Endothelial cell of umbilical vein (primary cell): ENCODE measurements at regions not wholly inside any gene's neighbourhood (a gene's known extent, or its start where the extent isn't known, plus 50 kb on each side); places are given as distances from the start of the nearest gene placed in this dataset.

Source experiments
- BruUV-seq: library from RNA; stranded (reverse); fragments of 400-500 nt; replicated peaks from 2 replicates; lab custom pipeline; 2021; lab: Mats Ljungman, UMichigan
- CTCF ChIA-PET: fragments of 300-600, 350-600 bp; sonication (Branson Sonifier 250); formaldehyde crosslinking; loops from one replicate; lab custom pipeline; 2021; ENCODE audit warnings: antibody characterized with exemption, inconsistent platforms; lab: Charles Lee
- POLR2A ChIA-PET: fragments of 300-600, 350-600 bp; sonication (Branson Sonifier 250); formaldehyde crosslinking; loops from one replicate; lab custom pipeline; 2021; ENCODE audit warnings: antibody characterized with exemption, inconsistent platforms; lab: Charles Lee
- DNase-seq: peaks from one replicate; pipeline ENCODE4 v3.0.0-alpha.2; 2011; ENCODE audit warnings: low read depth, low spot score
- FAIRE-seq: peaks from 2 replicates; lab custom pipeline; 2011; peaks lifted over from hg19 to GRCh38; lab: Jason Lieb, UNC
- H2AFZ ChIP-seq: 2 replicates; pipeline ENCODE4 v1.6.0; 2012; ENCODE audit warnings: low read depth, low read length, control low read depth, inconsistent platforms
- H3K27ac ChIP-seq: 2 replicates; pipeline ENCODE4 v1.5.1; 2011; ENCODE audit warnings: low read depth, mild to moderate bottlenecking, control low read depth, low read length, moderate library complexity; ENCODE audit not compliant: insufficient read depth
- H3K27me3 ChIP-seq, 2 experiments: 2 replicates each; pipeline versions ENCODE4 v1.6.0 to v1.6.1; 2011; ENCODE audit warnings: low read length in 2 of 2, mixed read lengths in 1 of 2; ENCODE audit not compliant: control insufficient read depth in 2 of 2, insufficient read depth in 2 of 2
- H3K36me3 ChIP-seq, 2 experiments: 2 replicates in 1 of 2; 3 replicates in 1 of 2; pipeline ENCODE4 v1.5.1; 2011; ENCODE audit warnings: low read length in 2 of 2, mild to moderate bottlenecking in 1 of 2, moderate library complexity in 1 of 2; ENCODE audit not compliant: control insufficient read depth in 2 of 2, insufficient read depth in 2 of 2; ENCODE audit errors: extremely low read depth in 1 of 2
- H3K4me1 ChIP-seq: 3 replicates; pipeline ENCODE4 v1.5.1; 2011; ENCODE audit warnings: mild to moderate bottlenecking, low read length; ENCODE audit not compliant: control insufficient read depth, insufficient read depth; ENCODE audit errors: extremely low read depth
- H3K4me2 ChIP-seq: 2 replicates; pipeline ENCODE4 v1.6.1; 2011; ENCODE audit warnings: low read length, control low read depth, mixed read lengths; ENCODE audit not compliant: insufficient read depth
- H3K4me3 ChIP-seq, 3 experiments: fragments of 200-600 bp in 1 of 3; sonication (generic), shearing (Covaris generic) in 1 of 3; replicated peaks in 1 of 3; 2 replicates each; pipeline ENCODE4 v1.5.1; 2011 to 2016; ENCODE audit warnings: control low read depth in 3 of 3, low read length in 3 of 3, mild to moderate bottlenecking in 2 of 3, inconsistent platforms in 1 of 3, low read depth in 1 of 3, moderate library complexity in 1 of 3; ENCODE audit not compliant: insufficient read depth in 1 of 3
- H3K79me2 ChIP-seq: 2 replicates; pipeline ENCODE4 v1.6.0; 2012; ENCODE audit warnings: low read length, inconsistent platforms; ENCODE audit not compliant: control insufficient read depth, insufficient read depth
- H3K9ac ChIP-seq: replicated peaks from 2 replicates; pipeline ENCODE3; 2011; ENCODE audit warnings: low read length, control low read depth; ENCODE audit not compliant: insufficient read depth; ENCODE audit errors: extremely low read depth
- H3K9me1 ChIP-seq: replicated peaks from 3 replicates; pipeline ENCODE4 v1.6.0; 2011; ENCODE audit warnings: mild to moderate bottlenecking, low read length; ENCODE audit not compliant: control insufficient read depth, insufficient read depth; ENCODE audit errors: extremely low read depth
- H3K9me3 ChIP-seq: replicated peaks from 2 replicates; pipeline ENCODE4 v1.5.1; 2012; ENCODE audit warnings: low read length, inconsistent platforms; ENCODE audit not compliant: control insufficient read depth, insufficient read depth
- H4K20me1 ChIP-seq: replicated peaks from 2 replicates; pipeline ENCODE3; 2011; ENCODE audit warnings: mild to moderate bottlenecking, low read length; ENCODE audit not compliant: control insufficient read depth, insufficient read depth; ENCODE audit errors: extremely low read depth
- EZH2 ChIP-seq: IDR thresholded peaks from 2 replicates; pipeline ENCODE4 v1.6.1; 2012; ENCODE audit warnings: borderline replicate concordance, low read depth, mild to moderate bottlenecking, moderate library complexity, low read length, inconsistent platforms; ENCODE audit not compliant: severe bottlenecking
- FOS ChIP-seq: IDR thresholded peaks from 2 replicates; pipeline ENCODE4 v1.6.1; 2011; ENCODE audit warnings: mild to moderate bottlenecking, low read length, moderate library complexity, borderline replicate concordance; ENCODE audit not compliant: insufficient read depth
- GATA2 ChIP-seq: IDR thresholded peaks from 2 replicates; pipeline ENCODE4 v1.7.0; 2011; ENCODE audit warnings: low read depth, mild to moderate bottlenecking, moderate library complexity, mixed read lengths, low read length; ENCODE audit not compliant: insufficient read length, insufficient read depth
- JUN ChIP-seq: IDR thresholded peaks from 2 replicates; pipeline ENCODE4 v1.6.1; 2011; ENCODE audit warnings: borderline replicate concordance, low read depth; ENCODE audit not compliant: insufficient read length, insufficient read depth
- MAX ChIP-seq: IDR thresholded peaks from 2 replicates; pipeline ENCODE4 v1.6.1; 2011; ENCODE audit not compliant: insufficient read depth, insufficient read length
- MYC ChIP-seq: IDR thresholded peaks from one replicate; pipeline ENCODE4 v1.6.1; 2011; ENCODE audit warnings: mild to moderate bottlenecking, low read depth, low read length
- POLR2A ChIP-seq: IDR thresholded peaks from 2 replicates; pipeline ENCODE4 v1.6.1; 2012; ENCODE audit warnings: low read depth, mild to moderate bottlenecking, control low read depth, low read length
- POLR2AphosphoS5 ChIP-seq: IDR thresholded peaks from 2 replicates; pipeline ENCODE4 v1.6.1; 2012; ENCODE audit warnings: low read depth, mild to moderate bottlenecking, control low read depth, low read length, moderate library complexity; ENCODE audit not compliant: insufficient read depth
- dilution Hi-C: fragments of 300-500 bp; cut with MboI; formaldehyde crosslinking; loops from one replicate; pipeline ENCODE4 v1.15.0; 2019; ENCODE audit warnings: low sequenced_read_pairs; ENCODE audit not compliant: extremely low pct_ligation_motif_present
- intact Hi-C: fragments of 100-400 bp; cut with micrococcal nuclease; formaldehyde crosslinking; loops from one replicate; pipeline ENCODE4 v1.10.0; 2022
- TF ChIP-seq, protein P1 (sequence below), 2 donors: IDR thresholded peaks; 1 replicate in 1 of 2; 2 replicates in 1 of 2; pipeline ENCODE4 v1.5.1; 2011; ENCODE audit warnings: low read length in 2 of 2, mild to moderate bottlenecking in 2 of 2, moderate library complexity in 2 of 2, control low read depth in 1 of 2, inconsistent platforms in 1 of 2, low read depth in 1 of 2; ENCODE audit not compliant: insufficient read depth in 1 of 2; ENCODE audit errors: extremely low read depth in 1 of 2

- intact Hi-C loops = no loop called here
- FAIRE-seq (no peak), DNase-seq (no peak)
- H3K9ac ChIP-seq = no peak overlapping the region
- H3K9me3 ChIP-seq = no peaks in the 10 kb centered on the region
- H3K9me1 ChIP-seq = no peaks in the 10 kb centered on the region
- no peak overlapping the region for H3K4me3 ChIP-seq
- H3K27ac ChIP-seq = no peak overlapping the region
- H3K4me2 ChIP-seq = no peak overlapping the region
- dilution Hi-C loops = no loop called here
- H3K27me3 ChIP-seq = no peaks in the 10 kb centered on the region
- TF ChIP-seq MAX = no peak
- TF ChIP-seq, protein P1, sequence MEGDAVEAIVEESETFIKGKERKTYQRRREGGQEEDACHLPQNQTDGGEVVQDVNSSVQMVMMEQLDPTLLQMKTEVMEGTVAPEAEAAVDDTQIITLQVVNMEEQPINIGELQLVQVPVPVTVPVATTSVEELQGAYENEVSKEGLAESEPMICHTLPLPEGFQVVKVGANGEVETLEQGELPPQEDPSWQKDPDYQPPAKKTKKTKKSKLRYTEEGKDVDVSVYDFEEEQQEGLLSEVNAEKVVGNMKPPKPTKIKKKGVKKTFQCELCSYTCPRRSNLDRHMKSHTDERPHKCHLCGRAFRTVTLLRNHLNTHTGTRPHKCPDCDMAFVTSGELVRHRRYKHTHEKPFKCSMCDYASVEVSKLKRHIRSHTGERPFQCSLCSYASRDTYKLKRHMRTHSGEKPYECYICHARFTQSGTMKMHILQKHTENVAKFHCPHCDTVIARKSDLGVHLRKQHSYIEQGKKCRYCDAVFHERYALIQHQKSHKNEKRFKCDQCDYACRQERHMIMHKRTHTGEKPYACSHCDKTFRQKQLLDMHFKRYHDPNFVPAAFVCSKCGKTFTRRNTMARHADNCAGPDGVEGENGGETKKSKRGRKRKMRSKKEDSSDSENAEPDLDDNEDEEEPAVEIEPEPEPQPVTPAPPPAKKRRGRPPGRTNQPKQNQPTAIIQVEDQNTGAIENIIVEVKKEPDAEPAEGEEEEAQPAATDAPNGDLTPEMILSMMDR (IDR thresholded peaks at IDR 0.05; ENCODE audit: extremely low read depth in 1 of 2, insufficient read depth in 1 of 2, low read depth in 1 of 2, low read length in 2 of 2) = no peak
- no peak for TF ChIP-seq JUN
- TF ChIP-seq POLR2A = no peak
- no peak for TF ChIP-seq MYC
- no peak for TF ChIP-seq POLR2AphosphoS5
- no peak for TF ChIP-seq EZH2
- TF ChIP-seq GATA2 = no peak
- TF ChIP-seq FOS = no peak
- no peaks in the 10 kb centered on the region for H4K20me1 ChIP-seq
- ChIA-PET CTCF (no interaction called here), POLR2A (no interaction called here)
- H3K79me2 ChIP-seq = no peaks in the 10 kb centered on the region
- H3K4me1 ChIP-seq = no peaks in the 10 kb centered on the region
- H3K36me3 ChIP-seq = no peaks in the 10 kb centered on the region
- no peak overlapping the region for H2AFZ ChIP-seq
- BruUV-seq = no TSS peak
These were observed 421.0 kb downstream of the TENT5A start for GRCh38 chr6:81331526-81331925.
